ENCODE measurements at regions not wholly inside any gene's neighbourhood (a gene's known extent, or its start where the extent isn't known, plus 50 kb on each side); places are given as distances from the start of the nearest gene placed in this dataset.

DNA sequence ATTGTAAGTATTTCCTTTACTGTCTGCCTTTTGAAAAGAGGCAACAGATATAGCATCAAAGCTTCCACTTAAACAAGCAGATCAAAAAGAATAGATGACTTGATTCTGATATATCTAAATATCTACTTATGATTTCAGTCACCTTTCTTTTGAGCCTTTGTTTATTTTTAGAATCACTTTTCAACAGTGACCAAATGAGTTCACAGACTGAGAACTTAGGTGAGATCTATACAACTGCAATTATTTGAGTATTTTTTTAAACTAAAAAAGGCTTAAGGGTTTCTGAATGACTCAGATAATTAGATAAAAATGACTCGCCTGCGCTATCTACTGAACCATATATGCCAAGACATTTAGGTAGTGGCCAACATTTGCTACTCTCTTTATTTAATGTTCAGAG is 166.7 kb upstream of the KCNIP4 start:
- no peak for DNase-seq (ENCODE audit: low read depth)

DNA sequence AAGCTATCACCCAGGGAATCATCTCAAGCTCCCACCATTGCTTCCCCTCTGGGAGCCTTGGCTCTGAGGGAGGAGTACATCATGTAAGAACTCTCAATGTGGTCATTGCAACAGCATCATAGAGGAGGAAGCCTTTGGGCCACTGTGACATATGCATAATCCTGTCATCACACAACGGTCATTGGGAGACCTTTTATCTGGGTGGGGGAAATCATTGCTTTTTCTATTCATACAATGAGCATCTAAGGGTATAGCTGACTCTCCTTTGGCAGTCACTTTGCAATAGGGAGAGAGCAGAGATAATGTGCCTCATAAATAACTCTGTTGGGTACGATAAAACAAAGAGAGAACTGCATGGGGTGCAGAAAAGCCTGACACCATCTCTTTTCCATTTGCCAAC is 155.2 kb upstream of the KCNIP4 start:
- no peak for DNase-seq (ENCODE audit: low read depth)

DNA sequence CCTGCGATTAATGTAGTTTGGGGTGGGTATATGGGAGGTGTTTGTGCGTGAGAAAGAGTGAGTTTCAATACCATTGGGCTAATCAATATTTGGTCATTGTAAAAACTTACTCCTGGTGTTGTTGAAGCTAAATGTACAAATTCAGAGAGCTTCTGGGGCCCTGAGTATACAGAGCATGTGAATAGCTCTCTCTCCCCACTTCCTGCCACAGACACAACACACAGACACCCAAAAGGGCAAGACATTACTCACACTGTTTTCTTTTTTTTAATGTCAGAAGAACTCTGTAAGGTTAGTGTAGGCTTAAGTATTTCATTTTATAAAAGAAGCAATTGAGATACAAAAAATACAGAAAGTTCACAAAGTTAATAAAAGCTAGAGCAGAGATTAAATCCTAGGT is 151.3 kb upstream of the KCNIP4 start:
- DNase-seq (ENCODE audit: low read depth): peak; percentile 32

DNA sequence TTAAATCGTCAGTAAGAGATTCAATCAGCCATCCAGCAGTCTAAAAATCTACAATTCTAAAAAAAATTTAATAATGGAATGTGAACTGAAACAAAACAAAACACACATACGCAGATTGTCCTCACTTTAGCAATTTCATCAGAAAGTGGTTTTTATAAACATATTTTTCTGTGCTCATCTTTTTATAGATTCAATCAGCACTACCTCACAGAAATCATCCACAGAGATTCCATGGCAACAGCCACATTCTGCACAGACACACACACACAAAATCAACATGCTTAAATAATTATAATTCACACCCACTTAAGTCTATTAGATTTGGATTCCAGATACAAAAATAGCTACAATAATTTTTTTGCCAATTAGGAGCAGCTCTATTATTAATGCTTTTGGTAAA is 149.0 kb upstream of the KCNIP4 start:
- DNase-seq (ENCODE audit: low read depth): no peak

DNA sequence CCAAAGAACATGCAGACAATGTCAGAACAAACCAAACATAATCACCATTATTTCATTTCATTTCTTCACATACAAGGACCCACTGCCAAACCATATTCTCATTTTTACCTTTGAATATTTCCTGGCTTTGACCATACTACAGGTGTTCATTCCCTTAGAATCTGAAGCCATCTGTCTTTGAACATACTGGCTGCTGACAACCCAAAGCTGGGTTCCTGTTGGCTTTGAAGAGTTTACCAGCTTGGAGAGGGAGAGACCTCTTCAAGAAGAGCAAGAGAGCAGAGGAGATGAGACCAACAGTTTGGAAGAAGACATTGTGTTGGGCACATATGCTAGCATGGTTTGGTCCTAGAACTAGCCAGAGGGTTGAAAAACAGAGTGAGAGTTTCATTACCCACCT is 145.6 kb upstream of the KCNIP4 start:
- DNase-seq (ENCODE audit: low read depth): no peak

DNA sequence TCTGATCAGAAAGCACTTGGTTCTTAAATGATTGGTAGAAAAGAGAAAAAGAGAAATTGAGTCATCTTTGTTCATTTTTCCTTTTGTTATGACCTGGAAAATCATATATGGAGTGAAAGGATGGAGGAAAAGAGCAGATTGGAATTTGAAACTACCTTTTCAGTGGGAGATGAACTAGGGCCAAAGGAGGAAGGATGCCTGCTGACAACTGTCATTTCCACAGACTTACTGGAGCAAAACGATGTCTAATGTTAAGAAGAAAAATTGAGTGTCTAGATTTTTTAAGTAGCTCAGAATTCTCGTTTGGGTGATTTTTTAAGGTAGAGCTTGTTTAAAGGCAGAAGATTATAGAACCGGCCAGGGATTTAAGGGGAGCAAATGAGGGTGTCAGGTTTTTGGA is 144.6 kb upstream of the KCNIP4 start:
- DNase-seq (ENCODE audit: low read depth): no peak

DNA sequence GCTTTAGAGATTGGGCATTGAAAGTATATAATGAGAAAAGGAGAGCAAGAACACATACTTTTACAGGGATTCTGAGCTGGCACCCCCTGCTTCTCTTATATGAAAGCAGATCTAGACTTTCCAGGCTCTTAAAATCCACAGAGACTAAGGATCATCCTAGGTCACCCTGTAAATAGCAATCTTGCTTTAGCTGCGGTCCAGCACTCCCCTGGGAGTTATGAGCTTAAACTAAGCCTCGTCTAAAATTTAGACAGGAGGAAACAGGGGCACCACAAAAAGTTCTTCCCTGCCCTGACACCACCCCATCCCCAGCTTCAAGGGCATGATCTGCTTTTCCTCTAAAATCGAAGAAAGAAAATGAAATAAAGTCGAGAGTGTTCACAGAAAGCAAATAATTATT is 143.3 kb upstream of the KCNIP4 start:
- DNase-seq (ENCODE audit: low read depth): peak; percentile 72

DNA sequence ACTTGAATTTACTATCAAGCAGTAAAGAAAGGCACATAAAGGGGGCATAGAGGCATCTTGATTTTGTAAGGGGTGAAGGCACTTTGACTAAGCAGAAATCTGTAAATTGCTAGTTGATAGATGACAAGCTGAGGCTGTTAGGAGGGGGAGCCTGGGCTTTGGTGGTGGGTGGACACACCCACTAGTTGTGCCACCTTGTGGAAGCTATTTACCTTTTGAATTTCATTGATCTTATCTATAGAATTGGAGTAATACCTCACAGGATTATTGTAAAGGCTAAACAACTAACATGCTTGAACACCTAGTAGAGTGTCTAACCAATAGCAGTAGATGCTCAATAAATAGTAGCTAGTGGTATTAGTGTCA is 142.8 kb upstream of the KCNIP4 start:
- no peak for DNase-seq (ENCODE audit: low read depth)

DNA sequence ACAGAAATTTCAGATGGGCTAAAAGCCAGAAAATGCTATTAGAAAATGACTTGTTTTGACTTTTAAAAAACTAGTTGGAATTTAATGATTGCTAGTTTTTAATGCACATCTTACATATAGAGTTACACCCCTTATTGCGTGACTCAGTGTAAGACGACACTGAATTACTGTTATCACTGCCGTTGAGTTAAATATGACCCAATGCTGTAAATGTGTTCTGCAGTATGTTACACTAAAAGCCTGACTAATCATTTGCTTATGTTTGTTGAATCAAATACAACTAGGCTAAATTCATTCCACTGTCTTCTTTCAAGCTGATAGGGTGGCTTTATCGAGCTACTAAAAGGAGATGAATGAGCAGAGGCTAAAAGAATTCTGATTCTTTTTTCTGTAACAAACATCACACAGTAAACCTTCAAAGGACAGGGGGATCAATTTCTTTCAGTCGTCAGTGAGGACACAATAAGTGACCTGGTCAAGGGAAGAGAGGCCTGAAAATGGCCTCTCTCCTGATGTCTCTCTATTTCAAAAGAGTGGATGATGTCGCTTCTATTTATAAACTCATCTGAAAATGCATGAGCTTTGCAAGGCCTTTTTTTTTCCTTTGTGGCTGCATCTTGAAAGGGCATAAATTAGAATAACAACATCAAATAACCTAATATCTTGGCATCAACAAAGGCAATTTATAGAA is 142.2 kb upstream of the KCNIP4 start:
- peak; percentile 68 for DNase-seq (ENCODE audit: low read depth)

DNA sequence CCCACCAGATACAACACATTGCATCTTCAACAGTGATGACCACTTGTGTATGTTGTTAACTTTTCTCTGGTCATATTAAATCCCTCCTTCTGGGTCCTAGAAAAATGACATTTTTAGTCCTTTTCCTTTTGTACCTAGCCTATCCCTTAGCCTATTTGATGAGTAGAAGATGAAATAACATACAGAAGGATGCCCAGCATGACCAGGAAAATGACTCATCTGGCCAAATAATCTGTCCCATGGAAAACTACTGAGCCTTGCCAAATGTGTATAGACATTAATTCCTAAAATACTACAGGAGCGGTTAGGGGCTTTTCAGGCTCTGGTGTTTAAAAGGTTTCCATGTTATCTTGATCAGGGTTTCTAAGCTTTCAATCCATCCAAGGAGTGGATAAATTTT is 129.0 kb upstream of the KCNIP4 start:
- DNase-seq (ENCODE audit: low read depth): no peak

DNA sequence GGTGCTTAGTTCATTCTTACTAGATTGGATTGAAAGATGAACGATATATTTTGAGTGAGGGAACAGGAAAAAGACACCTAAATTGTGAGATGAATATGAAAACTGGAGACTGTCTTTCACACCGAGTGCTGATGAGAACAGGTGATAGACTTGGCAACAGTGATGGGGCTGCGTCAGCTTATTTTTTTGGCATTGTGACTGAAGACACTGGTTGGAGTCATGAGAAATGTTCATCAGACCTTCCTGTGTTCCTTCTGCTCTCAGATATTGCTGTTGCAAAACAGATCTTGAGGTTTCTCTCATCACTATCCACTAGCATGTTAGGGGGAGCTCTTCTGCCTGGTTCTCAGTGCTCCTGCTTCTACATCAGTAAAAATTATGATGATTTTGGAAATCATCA is 124.2 kb upstream of the KCNIP4 start:
- DNase-seq (ENCODE audit: low read depth): peak; percentile 9

DNA sequence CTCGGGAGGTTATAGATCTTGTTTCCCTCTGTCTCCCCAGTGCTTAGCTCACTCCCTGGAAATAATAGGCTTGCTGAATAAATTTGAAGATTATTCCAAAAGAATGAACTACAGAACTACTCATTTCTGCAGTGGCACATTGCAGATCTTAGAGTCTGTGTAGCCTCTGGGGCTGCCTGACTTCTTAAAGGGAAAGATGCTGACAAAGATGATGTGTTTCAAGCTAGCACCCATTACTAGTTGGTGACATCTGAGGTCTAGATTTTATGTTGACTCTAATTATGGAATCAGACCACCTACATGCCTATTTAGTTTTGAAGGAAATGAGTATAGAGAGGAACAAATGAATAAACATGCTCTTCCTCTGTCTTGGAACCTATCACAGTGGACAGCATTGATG is 123.7 kb upstream of the KCNIP4 start:
- no peak for DNase-seq (ENCODE audit: low read depth)

DNA sequence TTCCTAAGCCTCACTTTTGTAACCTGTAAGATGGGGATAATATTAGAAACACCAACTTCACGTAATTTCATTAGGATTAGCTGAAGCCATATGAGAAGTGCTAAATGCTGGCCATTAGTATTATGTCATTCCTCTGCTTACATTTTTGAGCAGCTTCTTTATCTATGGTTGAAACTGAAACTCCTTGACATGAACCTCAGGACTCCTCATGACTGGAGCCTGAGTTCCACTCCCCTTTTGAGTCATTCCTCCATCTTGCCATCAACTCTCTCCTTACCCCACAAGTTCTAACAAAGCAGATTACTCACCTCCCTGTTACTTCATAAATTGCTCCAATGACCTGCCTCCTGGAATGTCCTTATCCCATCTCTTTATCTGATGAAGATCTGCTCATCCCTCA is 123.2 kb upstream of the KCNIP4 start:
- DNase-seq (ENCODE audit: low read depth): no peak

DNA sequence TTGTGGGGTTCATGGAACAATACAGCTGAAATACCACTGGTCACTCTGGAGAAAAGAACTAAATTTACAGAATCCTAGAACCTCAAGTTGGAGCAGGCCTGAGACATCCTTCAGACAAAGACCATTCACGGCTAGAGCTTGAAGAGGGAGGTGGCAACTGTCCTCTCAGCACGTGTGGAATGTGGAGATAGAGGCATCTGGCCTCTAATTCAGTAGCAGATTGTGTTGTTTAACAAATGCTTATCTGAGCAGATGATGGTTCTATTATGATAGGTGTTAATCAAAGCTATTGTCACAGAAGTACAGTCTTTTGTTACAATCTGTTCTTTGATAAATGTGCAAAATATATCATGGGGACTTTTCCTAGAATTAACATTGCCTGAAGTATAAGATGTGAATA is 121.7 kb upstream of the KCNIP4 start:
- no peak for DNase-seq (ENCODE audit: low read depth)

DNA sequence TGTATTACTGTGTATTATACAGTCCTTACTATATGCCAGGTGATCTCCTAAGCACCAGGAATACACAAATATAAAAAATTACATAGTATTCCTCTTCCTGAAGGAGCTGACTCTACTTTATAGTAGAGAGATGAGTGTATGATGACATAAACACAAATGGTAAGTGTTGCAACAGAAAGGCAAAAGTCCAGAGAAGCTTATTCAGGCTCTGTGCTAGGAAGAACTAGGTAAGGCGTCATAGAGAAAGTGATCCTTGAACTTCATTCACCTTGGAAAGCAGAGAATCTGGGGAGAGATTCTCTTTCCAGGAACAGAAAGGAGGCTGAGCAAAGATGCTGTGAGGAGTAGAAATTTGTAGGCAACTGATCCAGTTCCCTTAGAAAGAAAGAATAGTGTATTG is 115.0 kb upstream of the KCNIP4 start:
- no peak for DNase-seq (ENCODE audit: low read depth)

DNA sequence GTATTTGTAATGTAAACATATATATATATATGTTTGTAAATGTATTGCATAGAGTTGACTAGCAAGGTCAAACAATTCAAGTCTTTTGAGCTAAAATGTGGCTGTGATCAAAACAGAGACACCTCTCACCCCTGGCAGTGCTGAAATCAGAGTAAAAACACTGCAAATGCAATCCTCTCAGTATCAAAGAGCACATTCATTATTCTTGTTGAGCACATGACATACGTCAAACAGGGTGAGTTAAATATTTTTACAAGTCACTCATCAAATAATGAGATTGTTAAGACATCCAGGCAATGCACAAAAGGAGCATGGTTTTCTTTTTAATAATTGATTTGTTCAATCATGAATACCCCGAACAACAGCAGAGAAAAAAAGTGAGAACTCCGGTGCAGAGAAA is 114.1 kb upstream of the KCNIP4 start:
- DNase-seq (ENCODE audit: low read depth): no peak

DNA sequence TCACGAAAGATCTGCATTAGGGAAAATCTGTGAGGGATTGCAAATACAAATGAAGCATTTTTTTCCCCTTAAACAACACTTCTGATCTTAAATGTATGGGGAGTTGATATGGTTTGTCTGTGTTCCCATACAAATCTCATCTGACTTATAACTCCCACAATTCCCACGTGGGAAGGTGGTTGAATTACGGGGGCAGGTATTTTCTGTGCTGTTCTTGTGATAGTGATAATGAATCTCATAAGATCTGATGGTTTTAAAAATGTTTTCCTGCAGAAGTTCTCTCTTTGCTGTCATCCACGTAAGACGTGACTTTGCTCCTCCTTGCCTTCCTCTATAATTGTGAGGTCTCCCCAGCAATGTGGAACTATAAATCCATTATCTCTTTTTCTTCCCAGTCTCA is 107.4 kb upstream of the KCNIP4 start:
- no peak for DNase-seq (ENCODE audit: low read depth)

DNA sequence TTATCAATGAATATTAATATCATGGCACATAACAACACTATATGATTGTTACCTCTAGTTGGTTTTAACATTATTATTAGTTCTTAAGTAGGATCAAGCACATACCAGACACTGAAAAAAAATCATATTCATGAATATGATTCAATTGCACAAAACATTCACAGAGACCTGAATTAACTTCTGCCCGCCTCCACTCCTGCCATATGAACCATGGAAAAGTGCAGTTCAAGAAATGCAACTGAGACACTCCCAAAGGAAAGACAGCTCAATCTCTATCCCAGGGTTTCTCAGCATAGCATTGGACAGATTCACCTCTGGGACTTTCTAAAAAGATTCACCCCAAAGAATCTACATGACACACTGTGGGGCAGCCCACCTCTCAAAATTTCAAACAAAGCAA is 103.5 kb upstream of the KCNIP4 start:
- DNase-seq (ENCODE audit: low read depth): no peak

DNA sequence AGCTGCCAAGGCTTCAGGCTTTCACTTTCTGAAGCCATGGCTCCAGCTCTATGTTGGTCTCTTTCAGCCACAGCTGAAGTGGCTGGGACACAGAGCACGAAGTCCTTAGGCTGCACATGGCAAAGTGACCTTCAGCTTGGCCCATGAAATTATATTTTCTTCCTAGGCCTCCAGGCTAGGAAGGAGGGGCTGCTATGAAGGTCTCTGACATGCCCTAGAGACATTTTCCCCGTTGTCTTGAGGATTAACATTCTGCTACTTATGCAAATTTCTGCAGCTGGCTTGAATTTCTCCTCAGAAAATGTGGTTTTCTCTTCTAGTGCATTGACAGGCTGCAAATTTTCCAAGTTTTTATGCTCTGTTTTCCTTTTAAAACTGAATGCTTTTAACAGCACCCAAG is 99.8 kb upstream of the KCNIP4 start:
- DNase-seq (ENCODE audit: low read depth): no peak

DNA sequence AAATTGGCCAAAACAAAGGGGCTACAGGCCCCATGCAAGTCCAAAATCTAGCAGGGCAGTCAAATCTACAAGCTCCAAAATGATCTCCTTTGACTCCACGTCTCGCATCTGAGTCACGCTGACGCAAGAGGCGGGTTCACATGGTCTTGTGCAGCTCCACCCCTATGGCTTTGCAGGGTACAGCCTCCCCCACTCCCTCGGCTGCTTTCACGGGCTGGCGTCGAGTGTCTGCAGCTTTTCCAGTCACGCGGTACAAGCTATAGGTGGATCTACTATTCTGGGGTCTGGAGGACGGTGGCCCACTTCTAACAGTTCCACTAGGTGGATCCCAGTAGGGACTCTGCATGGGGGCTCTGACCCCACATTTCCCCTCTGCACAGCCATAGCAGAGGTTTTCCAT is 99.2 kb upstream of the KCNIP4 start:
- no peak for DNase-seq (ENCODE audit: low read depth)

DNA sequence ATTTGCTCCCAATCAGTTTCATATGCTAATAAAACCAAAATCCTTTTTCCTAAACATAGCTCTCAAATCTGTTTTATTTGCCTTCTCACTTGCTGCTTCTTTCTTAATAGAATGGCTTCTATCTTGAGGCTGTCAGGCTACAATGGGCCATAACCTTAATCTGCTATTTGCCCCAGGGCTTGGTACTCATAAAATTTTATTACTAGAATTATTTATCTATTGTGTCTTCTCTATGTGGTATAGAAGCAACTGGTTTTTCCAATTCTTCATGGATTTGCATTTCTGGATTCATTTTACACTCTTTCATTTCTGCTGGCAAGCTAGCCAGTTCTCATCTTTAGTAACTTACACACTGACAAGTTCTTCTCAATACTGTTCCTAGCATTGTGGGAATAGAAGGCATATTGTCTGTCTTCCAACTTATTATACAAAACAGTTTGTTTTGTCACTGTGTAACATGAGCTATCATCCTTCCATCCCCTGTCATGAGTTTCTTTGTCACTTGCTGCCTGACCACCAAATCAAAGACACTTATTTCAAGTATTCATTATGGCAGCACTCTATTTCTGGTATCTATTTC is 96.6 kb upstream of the KCNIP4 start:
- peak; percentile 11 for DNase-seq (ENCODE audit: low read depth)

DNA sequence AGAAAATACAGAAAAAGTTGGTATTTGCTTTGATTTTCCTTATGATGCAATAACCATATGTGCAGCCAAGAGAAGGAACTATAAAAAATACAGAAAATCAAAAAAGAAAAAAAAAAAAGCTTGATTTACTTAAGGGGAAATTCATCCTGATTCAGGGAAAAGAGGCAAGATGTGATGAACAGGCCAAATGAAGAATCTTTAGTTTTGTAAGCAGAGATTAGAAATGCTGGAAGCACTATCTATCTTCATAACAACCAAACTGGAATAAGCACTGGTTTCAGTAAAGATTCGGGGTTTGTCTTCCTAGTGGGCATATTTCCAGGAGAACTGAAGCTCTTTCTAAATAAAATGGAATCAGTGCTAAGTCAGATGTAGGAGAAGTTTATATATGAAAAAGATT is 82.9 kb upstream of the KCNIP4 start:
- DNase-seq (ENCODE audit: low read depth): no peak

DNA sequence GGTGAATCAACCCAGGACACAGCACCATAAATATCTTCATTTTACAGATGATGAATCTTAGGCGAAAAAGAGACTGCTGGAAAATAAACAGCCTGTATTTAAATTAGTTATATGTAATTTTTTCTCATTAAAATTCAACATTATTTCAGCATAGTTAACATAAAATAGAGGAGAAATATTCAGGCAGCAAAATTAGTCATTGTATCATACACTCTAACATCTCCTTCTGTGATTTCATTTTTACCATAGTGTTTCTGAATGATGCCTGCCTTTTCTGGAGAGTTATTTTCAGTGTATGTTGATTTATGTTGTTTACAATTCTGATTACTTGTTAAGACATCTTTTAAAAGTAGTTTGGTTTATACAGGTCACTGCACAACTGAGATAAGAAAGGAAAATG is 82.3 kb upstream of the KCNIP4 start:
- DNase-seq (ENCODE audit: low read depth): no peak

DNA sequence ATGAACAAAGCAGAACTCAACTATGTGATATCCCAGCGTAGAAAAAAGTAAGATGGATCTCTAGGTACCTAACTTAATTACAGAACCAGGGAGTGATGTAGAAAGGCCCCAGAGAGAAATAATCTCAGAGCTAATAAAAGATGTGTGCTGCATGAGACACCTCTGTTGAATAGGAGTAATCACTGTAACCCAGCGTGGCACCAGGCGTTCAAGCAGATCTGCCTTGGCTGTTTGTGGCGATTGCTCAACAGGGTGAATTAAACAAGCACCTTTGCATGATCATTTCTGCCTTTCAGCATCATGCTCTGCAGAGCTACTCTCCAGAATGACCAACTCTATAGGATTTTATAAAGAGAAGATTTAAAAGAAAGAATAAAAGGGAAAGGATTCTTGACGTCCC is 81.7 kb upstream of the KCNIP4 start:
- DNase-seq (ENCODE audit: low read depth): no peak
